ENCODE measurements at regions not wholly inside any gene's neighbourhood (a gene's known extent, or its start where the extent isn't known, plus 50 kb on each side); places are given as distances from the start of the nearest gene placed in this dataset.

DNA sequence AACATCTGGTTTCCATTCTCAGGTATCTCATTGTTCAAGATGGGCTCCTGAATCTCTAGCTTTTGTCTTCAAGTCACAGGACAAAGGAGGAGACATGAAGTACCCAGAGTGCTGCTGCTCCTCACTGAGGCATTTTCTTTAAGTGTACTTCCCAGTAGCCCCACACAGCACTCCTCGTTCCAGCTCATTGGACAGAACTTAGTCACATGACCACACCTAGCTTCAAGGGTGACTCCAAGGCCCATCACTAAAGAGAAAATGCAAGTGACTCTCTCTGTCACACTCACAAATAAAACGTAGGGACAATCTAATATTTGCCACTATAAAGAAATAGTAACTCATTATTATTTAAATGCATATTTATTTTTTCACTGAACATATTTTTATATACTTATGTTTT, 58.3 kb upstream of the NEUROD6 start:
- no peak for TF ChIP-seq FOXM1 (IDR thresholded peaks at IDR 0.05; ENCODE audit: borderline replicate concordance, low read depth)
- TF ChIP-seq EGR1 (IDR thresholded peaks at IDR 0.05): no peak
- no peak for TF ChIP-seq NFIC (IDR thresholded peaks at IDR 0.05)
- TF ChIP-seq, protein P1, sequence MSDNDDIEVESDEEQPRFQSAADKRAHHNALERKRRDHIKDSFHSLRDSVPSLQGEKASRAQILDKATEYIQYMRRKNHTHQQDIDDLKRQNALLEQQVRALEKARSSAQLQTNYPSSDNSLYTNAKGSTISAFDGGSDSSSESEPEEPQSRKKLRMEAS (IDR thresholded peaks at IDR 0.05): no peak

DNA sequence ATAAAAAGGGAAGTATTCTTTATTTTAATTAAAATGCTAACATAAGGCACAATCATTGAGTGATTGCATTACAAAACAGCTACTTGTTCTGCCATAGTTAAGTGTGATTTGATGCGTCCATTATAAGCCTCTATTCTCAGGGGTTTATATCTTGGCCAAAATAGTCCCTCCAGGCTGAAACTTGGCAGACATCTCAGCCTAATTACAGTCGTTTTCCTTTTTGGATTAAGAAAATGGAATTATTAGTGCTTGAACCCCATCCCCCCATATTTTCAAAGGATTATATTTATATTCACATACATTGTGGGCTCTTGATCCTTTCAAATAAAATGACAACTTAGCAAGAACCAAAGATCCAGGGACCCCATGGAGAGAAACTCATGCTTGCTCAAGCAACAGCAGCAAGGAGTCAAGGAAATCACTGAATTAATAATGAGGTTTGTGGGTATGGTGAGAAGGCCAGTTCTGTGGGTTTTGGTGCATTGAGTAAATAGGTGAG, 66.7 kb upstream of the NEUROD6 start:
- TF ChIP-seq RAD21 (IDR thresholded peaks at IDR 0.05; ENCODE audit: low read depth) (no peak), YY1 (IDR thresholded peaks at IDR 0.05; ENCODE audit: low read depth) (no peak), TEAD4 (IDR thresholded peaks at IDR 0.05) (no peak), NFIC (IDR thresholded peaks at IDR 0.05) (no peak), TAF1 (IDR thresholded peaks at IDR 0.05; ENCODE audit: low read depth) (no peak), ZBTB7A (IDR thresholded peaks at IDR 0.05; ENCODE audit: low read depth) (no peak)
- TF ChIP-seq, protein P2, sequence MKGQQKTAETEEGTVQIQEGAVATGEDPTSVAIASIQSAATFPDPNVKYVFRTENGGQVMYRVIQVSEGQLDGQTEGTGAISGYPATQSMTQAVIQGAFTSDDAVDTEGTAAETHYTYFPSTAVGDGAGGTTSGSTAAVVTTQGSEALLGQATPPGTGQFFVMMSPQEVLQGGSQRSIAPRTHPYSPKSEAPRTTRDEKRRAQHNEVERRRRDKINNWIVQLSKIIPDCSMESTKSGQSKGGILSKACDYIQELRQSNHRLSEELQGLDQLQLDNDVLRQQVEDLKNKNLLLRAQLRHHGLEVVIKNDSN (IDR thresholded peaks at IDR 0.05): no peak

DNA sequence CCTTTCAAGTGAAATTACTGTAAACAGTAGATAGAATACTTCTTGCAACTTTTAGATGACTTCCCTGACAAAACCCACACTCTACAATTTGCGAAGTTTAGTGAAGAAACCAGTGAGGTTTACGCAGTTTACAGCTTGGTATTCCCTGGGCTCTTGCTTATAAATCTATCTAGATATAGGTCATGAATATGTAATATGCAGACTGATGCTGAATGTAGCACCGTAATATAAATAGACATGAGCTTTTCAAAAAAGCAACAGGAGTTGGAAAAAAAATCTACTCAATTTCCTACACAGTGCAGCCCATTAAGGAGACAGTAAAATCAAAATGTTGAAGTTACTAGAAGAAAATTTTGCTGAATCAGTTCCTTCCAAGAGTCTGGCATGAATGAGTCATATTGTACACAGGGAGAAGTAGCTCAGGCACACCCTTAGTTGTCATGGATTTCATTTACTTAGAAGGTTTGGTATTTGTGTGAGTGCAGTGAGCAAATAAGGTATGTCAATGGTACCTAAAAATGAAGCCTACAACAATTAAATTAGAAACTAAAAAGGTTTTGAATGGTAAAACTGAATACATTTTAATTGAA, 67.7 kb upstream of the NEUROD6 start:
- TF ChIP-seq CEBPB (IDR thresholded peaks at IDR 0.05): no peak
- TF ChIP-seq TCF12 (IDR thresholded peaks at IDR 0.05; ENCODE audit: low read depth): no peak
- TF ChIP-seq, protein P1 (IDR thresholded peaks at IDR 0.05): no peak
- no peak for TF ChIP-seq FOXM1 (IDR thresholded peaks at IDR 0.05; ENCODE audit: borderline replicate concordance, low read depth)
- no peak for TF ChIP-seq TAF1 (IDR thresholded peaks at IDR 0.05; ENCODE audit: low read depth)
- TF ChIP-seq CREB1 (IDR thresholded peaks at IDR 0.05; ENCODE audit: low read depth): no peak
- no peak for TF ChIP-seq YY1 (IDR thresholded peaks at IDR 0.05; ENCODE audit: low read depth)
- TF ChIP-seq, protein P3, sequence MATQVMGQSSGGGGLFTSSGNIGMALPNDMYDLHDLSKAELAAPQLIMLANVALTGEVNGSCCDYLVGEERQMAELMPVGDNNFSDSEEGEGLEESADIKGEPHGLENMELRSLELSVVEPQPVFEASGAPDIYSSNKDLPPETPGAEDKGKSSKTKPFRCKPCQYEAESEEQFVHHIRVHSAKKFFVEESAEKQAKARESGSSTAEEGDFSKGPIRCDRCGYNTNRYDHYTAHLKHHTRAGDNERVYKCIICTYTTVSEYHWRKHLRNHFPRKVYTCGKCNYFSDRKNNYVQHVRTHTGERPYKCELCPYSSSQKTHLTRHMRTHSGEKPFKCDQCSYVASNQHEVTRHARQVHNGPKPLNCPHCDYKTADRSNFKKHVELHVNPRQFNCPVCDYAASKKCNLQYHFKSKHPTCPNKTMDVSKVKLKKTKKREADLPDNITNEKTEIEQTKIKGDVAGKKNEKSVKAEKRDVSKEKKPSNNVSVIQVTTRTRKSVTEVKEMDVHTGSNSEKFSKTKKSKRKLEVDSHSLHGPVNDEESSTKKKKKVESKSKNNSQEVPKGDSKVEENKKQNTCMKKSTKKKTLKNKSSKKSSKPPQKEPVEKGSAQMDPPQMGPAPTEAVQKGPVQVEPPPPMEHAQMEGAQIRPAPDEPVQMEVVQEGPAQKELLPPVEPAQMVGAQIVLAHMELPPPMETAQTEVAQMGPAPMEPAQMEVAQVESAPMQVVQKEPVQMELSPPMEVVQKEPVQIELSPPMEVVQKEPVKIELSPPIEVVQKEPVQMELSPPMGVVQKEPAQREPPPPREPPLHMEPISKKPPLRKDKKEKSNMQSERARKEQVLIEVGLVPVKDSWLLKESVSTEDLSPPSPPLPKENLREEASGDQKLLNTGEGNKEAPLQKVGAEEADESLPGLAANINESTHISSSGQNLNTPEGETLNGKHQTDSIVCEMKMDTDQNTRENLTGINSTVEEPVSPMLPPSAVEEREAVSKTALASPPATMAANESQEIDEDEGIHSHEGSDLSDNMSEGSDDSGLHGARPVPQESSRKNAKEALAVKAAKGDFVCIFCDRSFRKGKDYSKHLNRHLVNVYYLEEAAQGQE (IDR thresholded peaks at IDR 0.05; ENCODE audit: low read depth): no peak
- TF ChIP-seq NFIC (IDR thresholded peaks at IDR 0.05): no peak
- TF ChIP-seq TEAD4 (IDR thresholded peaks at IDR 0.05): no peak
- TF ChIP-seq, protein P2 (IDR thresholded peaks at IDR 0.05): no peak
- TF ChIP-seq EP300 (IDR thresholded peaks at IDR 0.05; ENCODE audit: borderline replicate concordance): no peak
- TF ChIP-seq EGR1 (IDR thresholded peaks at IDR 0.05): no peak
- no peak for TF ChIP-seq ZBTB7A (IDR thresholded peaks at IDR 0.05; ENCODE audit: low read depth)
- no peak for TF ChIP-seq RAD21 (IDR thresholded peaks at IDR 0.05; ENCODE audit: low read depth)

DNA sequence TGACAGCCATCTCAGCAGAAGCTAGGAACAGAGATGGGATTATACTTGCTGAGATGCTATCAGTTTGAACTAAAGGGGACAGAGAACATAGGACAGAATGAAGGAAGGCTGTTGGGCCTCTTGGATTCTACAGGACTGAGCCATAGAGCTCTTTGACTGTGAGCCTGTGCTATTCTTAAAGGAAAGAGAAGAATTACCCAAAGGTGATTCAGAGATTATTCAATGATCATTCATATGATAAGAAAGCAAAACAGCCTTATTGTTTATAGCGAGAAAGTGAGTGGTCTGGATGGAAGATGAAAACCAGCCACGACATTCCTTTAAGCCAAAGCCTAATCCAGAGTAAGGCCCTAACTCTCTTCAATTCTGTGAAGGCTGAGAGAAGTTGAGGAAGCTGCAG, 69.7 kb upstream of the NEUROD6 start:
- no peak for TF ChIP-seq NFIC (IDR thresholded peaks at IDR 0.05)
- TF ChIP-seq, protein P3 (IDR thresholded peaks at IDR 0.05; ENCODE audit: low read depth): no peak

DNA sequence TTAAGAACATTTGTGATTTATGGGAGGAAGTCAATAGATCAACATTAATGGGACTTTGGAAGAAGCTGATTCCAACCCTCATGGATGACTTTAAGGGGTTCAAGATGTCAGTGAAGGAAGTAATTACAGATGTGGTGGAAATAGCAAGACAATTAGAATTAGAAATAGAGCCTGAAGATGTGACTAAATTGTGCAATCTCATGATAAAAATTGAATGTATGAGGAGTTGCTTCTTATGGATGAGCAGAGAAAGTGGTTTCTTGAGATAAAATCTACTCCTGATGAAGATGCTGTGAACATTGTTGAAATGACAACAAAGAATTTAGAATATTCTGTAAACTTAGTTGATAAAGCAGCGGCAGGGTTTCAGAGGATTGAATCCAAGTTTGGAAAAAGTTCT, 70.9 kb upstream of the NEUROD6 start:
- TF ChIP-seq YY1 (IDR thresholded peaks at IDR 0.05; ENCODE audit: low read depth) (no peak), ZBTB7A (IDR thresholded peaks at IDR 0.05; ENCODE audit: low read depth) (no peak), EGR1 (IDR thresholded peaks at IDR 0.05) (no peak), TCF12 (IDR thresholded peaks at IDR 0.05; ENCODE audit: low read depth) (no peak), TEAD4 (IDR thresholded peaks at IDR 0.05) (no peak), CEBPB (IDR thresholded peaks at IDR 0.05) (no peak), NFIC (IDR thresholded peaks at IDR 0.05) (no peak), CREB1 (IDR thresholded peaks at IDR 0.05; ENCODE audit: low read depth) (no peak), RAD21 (IDR thresholded peaks at IDR 0.05; ENCODE audit: low read depth) (no peak), TAF1 (IDR thresholded peaks at IDR 0.05; ENCODE audit: low read depth) (no peak), FOXM1 (IDR thresholded peaks at IDR 0.05; ENCODE audit: borderline replicate concordance, low read depth) (no peak), EP300 (IDR thresholded peaks at IDR 0.05; ENCODE audit: borderline replicate concordance) (no peak)
- TF ChIP-seq, protein P3 (IDR thresholded peaks at IDR 0.05; ENCODE audit: low read depth): no peak
- TF ChIP-seq, protein P2 (IDR thresholded peaks at IDR 0.05): no peak
- TF ChIP-seq, protein P1 (IDR thresholded peaks at IDR 0.05): no peak
